ENCODE measurements at regions not wholly inside any gene's neighbourhood (a gene's known extent, or its start where the extent isn't known, plus 50 kb on each side); places are given as distances from the start of the nearest gene placed in this dataset.
"Not testable (repeated sequence)": the region's sequence is repeated elsewhere in the genome, so short reads cannot be mapped to it uniquely, and the experiment has no call there.

- TF ChIP-seq CTCF (IDR thresholded peaks at IDR 0.05; ENCODE audit: borderline replicate concordance, control extremely low read depth, extremely low read depth, insufficient read depth, missing control alignments), result no peak
- in situ Hi-C loops (cut with MboI; ENCODE audit: low sequenced_read_pairs, unreplicated experiment), result no loop called here
- DNase-seq (ENCODE audit: low spot score), result no peak
These were observed 247.1 kb downstream of the LRRC70 start for GRCh38 chr5:62825623-62826220.

GRCh38 chr5:62824936-62825335 is 246.3 kb downstream of the LRRC70 start:
- no peak for TF ChIP-seq CTCF (IDR thresholded peaks at IDR 0.05; ENCODE audit: borderline replicate concordance, control extremely low read depth, extremely low read depth, insufficient read depth, missing control alignments)
- DNase-seq (ENCODE audit: low spot score), result no peak
- in situ Hi-C loops (cut with MboI; ENCODE audit: low sequenced_read_pairs, unreplicated experiment), result no loop called here

- DNase-seq (ENCODE audit: low spot score); in situ Hi-C loops (cut with MboI; ENCODE audit: low sequenced_read_pairs, unreplicated experiment): not testable (repeated sequence)
These were observed 238.4 kb downstream of the LRRC70 start for GRCh38 chr5:62817043-62817442.

- no peak for TF ChIP-seq CTCF (IDR thresholded peaks at IDR 0.05; ENCODE audit: borderline replicate concordance, control extremely low read depth, extremely low read depth, insufficient read depth, missing control alignments)
- in situ Hi-C loops (cut with MboI; ENCODE audit: low sequenced_read_pairs, unreplicated experiment), result no loop called here
- DNase-seq (ENCODE audit: low spot score), result no peak
These were observed 236.4 kb downstream of the LRRC70 start for GRCh38 chr5:62814991-62815390.

GRCh38 chr5:62812621-62813255 is 234.1 kb downstream of the LRRC70 start:
- in situ Hi-C loops (cut with MboI; ENCODE audit: low sequenced_read_pairs, unreplicated experiment), result no loop called here
- TF ChIP-seq CTCF (IDR thresholded peaks at IDR 0.05; ENCODE audit: borderline replicate concordance, control extremely low read depth, extremely low read depth, insufficient read depth, missing control alignments), result no peak
- no peak for DNase-seq (ENCODE audit: low spot score)

- DNase-seq (ENCODE audit: low spot score); in situ Hi-C loops (cut with MboI; ENCODE audit: low sequenced_read_pairs, unreplicated experiment): not testable (repeated sequence)
These were observed 226.2 kb downstream of the LRRC70 start for GRCh38 chr5:62804819-62805218.

- no peak for DNase-seq (ENCODE audit: low spot score)
- TF ChIP-seq CTCF (IDR thresholded peaks at IDR 0.05; ENCODE audit: borderline replicate concordance, control extremely low read depth, extremely low read depth, insufficient read depth, missing control alignments), result no peak
- in situ Hi-C loops (cut with MboI; ENCODE audit: low sequenced_read_pairs, unreplicated experiment), result no loop called here
These were observed 217.3 kb downstream of the LRRC70 start for GRCh38 chr5:62795926-62796325.

GRCh38 chr5:62794456-62794855 is 215.8 kb downstream of the LRRC70 start:
- in situ Hi-C loops (cut with MboI; ENCODE audit: low sequenced_read_pairs, unreplicated experiment), result no loop called here
- TF ChIP-seq CTCF (IDR thresholded peaks at IDR 0.05; ENCODE audit: borderline replicate concordance, control extremely low read depth, extremely low read depth, insufficient read depth, missing control alignments), result no peak
- no peak for DNase-seq (ENCODE audit: low spot score)
